ENCODE measurements at regions not wholly inside any gene's neighbourhood (a gene's known extent, or its start where the extent isn't known, plus 50 kb on each side); places are given as distances from the start of the nearest gene placed in this dataset.
A peak's percentile ranks its signal among the peaks of the same experiment; 100 is the strongest.

- H3K4me1 ChIP-seq: no peaks in the 10 kb centered on the region
These were observed 219.4 kb upstream of the NCKAP5 start for GRCh38 chr2:133787651-133788050.

DNA sequence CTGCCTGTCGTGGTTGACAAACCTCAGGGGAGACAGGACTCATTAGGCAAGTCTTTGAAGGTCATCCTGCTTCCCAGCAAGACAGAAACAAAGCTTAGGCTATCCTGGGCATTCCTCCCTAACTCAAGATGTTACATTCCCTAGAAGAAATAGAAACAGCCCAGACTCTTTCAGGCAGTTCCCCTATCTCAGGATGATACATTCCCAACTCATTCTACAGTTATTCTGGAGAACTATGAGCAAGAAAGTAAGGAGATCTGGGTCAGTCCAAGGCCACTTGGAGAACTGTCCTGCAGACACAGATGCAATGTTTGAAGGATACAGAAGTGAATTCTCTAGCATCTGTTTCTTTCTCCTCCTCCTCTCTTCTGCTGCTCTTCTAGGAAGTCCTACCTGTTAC lies 220.1 kb upstream of the NCKAP5 start:
- H3K27me3 ChIP-seq: no peaks in the 10 kb centered on the region
- H3K4me3 ChIP-seq: no peak overlapping the region
- H3K36me3 ChIP-seq (ENCODE audit: low read depth, missing control alignments): no peaks in the 10 kb centered on the region
- H3K9me3 ChIP-seq: no peaks in the 10 kb centered on the region
- peak; percentile 33 for DNase-seq
- no peaks in the 10 kb centered on the region for H3K4me1 ChIP-seq
- TF ChIP-seq, protein P1, sequence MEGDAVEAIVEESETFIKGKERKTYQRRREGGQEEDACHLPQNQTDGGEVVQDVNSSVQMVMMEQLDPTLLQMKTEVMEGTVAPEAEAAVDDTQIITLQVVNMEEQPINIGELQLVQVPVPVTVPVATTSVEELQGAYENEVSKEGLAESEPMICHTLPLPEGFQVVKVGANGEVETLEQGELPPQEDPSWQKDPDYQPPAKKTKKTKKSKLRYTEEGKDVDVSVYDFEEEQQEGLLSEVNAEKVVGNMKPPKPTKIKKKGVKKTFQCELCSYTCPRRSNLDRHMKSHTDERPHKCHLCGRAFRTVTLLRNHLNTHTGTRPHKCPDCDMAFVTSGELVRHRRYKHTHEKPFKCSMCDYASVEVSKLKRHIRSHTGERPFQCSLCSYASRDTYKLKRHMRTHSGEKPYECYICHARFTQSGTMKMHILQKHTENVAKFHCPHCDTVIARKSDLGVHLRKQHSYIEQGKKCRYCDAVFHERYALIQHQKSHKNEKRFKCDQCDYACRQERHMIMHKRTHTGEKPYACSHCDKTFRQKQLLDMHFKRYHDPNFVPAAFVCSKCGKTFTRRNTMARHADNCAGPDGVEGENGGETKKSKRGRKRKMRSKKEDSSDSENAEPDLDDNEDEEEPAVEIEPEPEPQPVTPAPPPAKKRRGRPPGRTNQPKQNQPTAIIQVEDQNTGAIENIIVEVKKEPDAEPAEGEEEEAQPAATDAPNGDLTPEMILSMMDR (IDR thresholded peaks at IDR 0.05): no peak
- no peak for TF ChIP-seq POLR2A (IDR thresholded peaks at IDR 0.05)
- WGBS, 2 donors: 22 to 29% methylated on average over 1 of the region's 1 CpG
- H3K27ac ChIP-seq: no peak overlapping the region
- intact Hi-C loops (cut with DNase I; ENCODE audit: low total_unique reads): no loop called here

More at GRCh38 chr2:133787651-133788050, 219.4 kb upstream of the NCKAP5 start:
- intact Hi-C loops (cut with DNase I; ENCODE audit: low total_unique reads): no loop called here
- Histone ChIP-seq H3K4me3 (no peak overlapping the region), H3K27me3 (no peaks in the 10 kb centered on the region), H3K9me3 (no peaks in the 10 kb centered on the region), H3K36me3 (ENCODE audit: low read depth, missing control alignments) (no peaks in the 10 kb centered on the region), H3K27ac (no peak overlapping the region)
- DNase-seq: no peak
- 93 to 98% methylated on average over 3 of the region's 3 CpGs for WGBS, 2 donors
- no peak for TF ChIP-seq POLR2A (IDR thresholded peaks at IDR 0.05)
- TF ChIP-seq, protein P1 (IDR thresholded peaks at IDR 0.05): no peak

DNA sequence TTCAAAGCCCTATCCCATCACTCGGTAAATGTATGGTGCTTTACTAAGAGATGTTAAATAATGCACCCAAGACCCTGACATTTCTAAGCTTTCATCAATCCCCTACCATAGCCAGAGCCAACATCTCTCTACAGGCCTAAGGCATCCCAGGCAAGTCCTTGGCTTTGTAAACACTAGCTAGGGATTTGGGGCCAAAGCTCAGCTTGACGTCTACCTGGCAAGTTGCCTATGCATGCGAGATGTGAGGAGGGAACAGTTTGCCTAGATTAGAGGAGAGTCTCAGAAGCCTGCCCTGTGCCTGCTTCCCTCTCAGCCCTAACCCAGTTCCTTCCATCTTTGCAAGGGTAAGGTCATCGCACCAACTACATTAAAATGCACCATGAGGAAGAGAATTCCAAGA lies 221.5 kb upstream of the NCKAP5 start:
- Histone ChIP-seq H3K4me1 (no peaks in the 10 kb centered on the region), H3K4me3 (no peak overlapping the region), H3K9me3 (no peaks in the 10 kb centered on the region), H3K27me3 (no peaks in the 10 kb centered on the region), H3K36me3 (ENCODE audit: low read depth, missing control alignments) (no peaks in the 10 kb centered on the region), H3K27ac (no peak overlapping the region)
- WGBS, 2 donors: 65 to 66% methylated on average over 4 of the region's 4 CpGs
- TF ChIP-seq, protein P1 (IDR thresholded peaks at IDR 0.05): no peak
- TF ChIP-seq POLR2A (IDR thresholded peaks at IDR 0.05): no peak
- intact Hi-C loops (cut with DNase I; ENCODE audit: low total_unique reads): no loop called here
- DNase-seq: no peak

DNA sequence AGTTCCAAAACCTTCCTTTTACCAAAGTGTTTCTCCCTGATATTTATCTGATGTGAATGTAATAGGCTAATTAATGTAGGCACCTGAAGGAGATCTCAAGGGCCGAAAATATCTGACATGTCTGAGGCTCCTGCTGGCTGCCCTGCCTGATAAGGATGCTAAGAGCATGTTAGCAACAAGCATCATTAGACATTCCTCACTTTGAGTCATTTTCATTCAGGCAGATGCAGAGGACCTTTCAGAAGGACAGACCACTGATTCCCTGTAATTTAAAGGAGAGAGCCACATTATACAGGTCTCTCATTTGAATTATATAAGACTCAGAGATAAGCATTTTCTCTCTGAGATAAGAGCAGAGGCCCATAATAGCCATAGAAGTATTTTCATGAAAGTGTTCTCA lies 222.4 kb upstream of the NCKAP5 start:
- Histone ChIP-seq H3K27ac (no peak overlapping the region), H3K4me3 (no peak overlapping the region), H3K9me3 (no peaks in the 10 kb centered on the region), H3K36me3 (ENCODE audit: low read depth, missing control alignments) (no peaks in the 10 kb centered on the region), H3K27me3 (no peaks in the 10 kb centered on the region), H3K4me1 (no peaks in the 10 kb centered on the region)
- 51 to 85% methylated on average over 1 of the region's 1 CpG for WGBS, 2 donors
- intact Hi-C loops (cut with DNase I; ENCODE audit: low total_unique reads): no loop called here
- DNase-seq: no peak
- TF ChIP-seq, protein P1 (IDR thresholded peaks at IDR 0.05): no peak
- TF ChIP-seq POLR2A (IDR thresholded peaks at IDR 0.05): no peak

GRCh38 chr2:133791191-133791590 lies 222.9 kb upstream of the NCKAP5 start:
- DNase-seq: no peak
- intact Hi-C loops (cut with DNase I; ENCODE audit: low total_unique reads): no loop called here
- Histone ChIP-seq H3K9me3 (no peaks in the 10 kb centered on the region), H3K27ac (no peak overlapping the region), H3K4me1 (no peaks in the 10 kb centered on the region), H3K4me3 (no peak overlapping the region), H3K27me3 (no peaks in the 10 kb centered on the region), H3K36me3 (ENCODE audit: low read depth, missing control alignments) (no peaks in the 10 kb centered on the region)
- no peak for TF ChIP-seq POLR2A (IDR thresholded peaks at IDR 0.05)
- TF ChIP-seq, protein P1 (IDR thresholded peaks at IDR 0.05): no peak
- 85 to 88% methylated on average over 6 of the region's 6 CpGs for WGBS, 2 donors
